Naive thymus-derived CD4-positive, alpha-beta T cell (primary cell): ENCODE measurements at regions not wholly inside any gene's neighbourhood (a gene's known extent, or its start where the extent isn't known, plus 50 kb on each side); places are given as distances from the start of the nearest gene placed in this dataset.
"Not testable (repeated sequence)": the region's sequence is repeated elsewhere in the genome, so short reads cannot be mapped to it uniquely, and the experiment has no call there.

Experiments
- ATAC-seq: fragments of 150-1000 bp; cut with Tn5 transposase; 2 replicates; pipeline ENCODE4 v1.10.0; 2021; ENCODE audit warnings: mild to moderate bottlenecking, moderate library complexity
- CTCF ChIA-PET: fragments of 350-600 bp; sonication (Branson Sonifier 250); formaldehyde crosslinking; loops from one replicate; lab custom pipeline; 2021; ENCODE audit warnings: antibody characterized with exemption; lab: Charles Lee
- POLR2A ChIA-PET: fragments of 350-600 bp; sonication (Branson Sonifier 250); formaldehyde crosslinking; loops from one replicate; lab custom pipeline; 2021; ENCODE audit warnings: antibody characterized with exemption, inconsistent platforms; lab: Charles Lee
- DNase-seq, 9 donors: peaks; one replicate each; pipeline versions ENCODE4 v3.0.0 to v3.0.0-alpha.2; 2020 to 2022; ENCODE audit warnings: mixed read lengths in 1 of 9
- H3K27ac ChIP-seq: one replicate; pipeline ENCODE4 v1.7.0; 2013; ENCODE audit warnings: mild to moderate bottlenecking, low read depth, low read length, moderate library complexity
- H3K27me3 ChIP-seq, 2 donors: one replicate each; pipeline ENCODE4 v1.7.0; 2013; ENCODE audit warnings: low read length in 2 of 2, mild to moderate bottlenecking in 2 of 2, moderate library complexity in 2 of 2; ENCODE audit not compliant: control insufficient read depth in 2 of 2, insufficient read depth in 2 of 2
- H3K36me3 ChIP-seq, 3 experiments: 1 replicate in 2 of 3; 2 replicates in 1 of 3; pipeline ENCODE4 v1.7.0; 2013; ENCODE audit warnings: low read length in 3 of 3, mild to moderate bottlenecking in 3 of 3, moderate library complexity in 1 of 3; ENCODE audit not compliant: insufficient read depth in 3 of 3, control insufficient read depth in 2 of 3
- H3K4me1 ChIP-seq, 2 donors: one replicate each; pipeline ENCODE4 v1.7.0; 2013; ENCODE audit warnings: low read length in 2 of 2, mild to moderate bottlenecking in 2 of 2, moderate library complexity in 1 of 2; ENCODE audit not compliant: control insufficient read depth in 2 of 2, insufficient read depth in 2 of 2
- H3K4me3 ChIP-seq: 2 replicates; pipeline ENCODE4 v1.7.0; 2013; ENCODE audit warnings: mild to moderate bottlenecking, low read length
- H3K9me3 ChIP-seq, 3 experiments: 1 replicate in 2 of 3; 2 replicates in 1 of 3; pipeline ENCODE4 v1.7.0; 2013; ENCODE audit warnings: low read length in 3 of 3; ENCODE audit not compliant: control insufficient read depth in 2 of 3
- H3K27ac Mint-ChIP-seq, 9 donors: one replicate each; pipeline ENCODE4 v1.8.0; 2020 to 2022; ENCODE audit warnings: mixed read lengths in 9 of 9, mild to moderate bottlenecking in 8 of 9, moderate library complexity in 5 of 9, inconsistent platforms in 2 of 9
- H3K27me3 Mint-ChIP-seq, 5 donors: one replicate each; pipeline ENCODE4 v1.8.0; 2021 to 2022; ENCODE audit warnings: mixed read lengths in 5 of 5, mild to moderate bottlenecking in 1 of 5
- H3K36me3 Mint-ChIP-seq, 5 donors: one replicate each; pipeline ENCODE4 v1.8.0; 2020 to 2022; ENCODE audit warnings: mixed read lengths in 5 of 5, mild to moderate bottlenecking in 3 of 5, inconsistent platforms in 1 of 5
- H3K4me1 Mint-ChIP-seq, 7 donors: one replicate each; pipeline ENCODE4 v1.8.0; 2020 to 2022; ENCODE audit warnings: mixed read lengths in 7 of 7, mild to moderate bottlenecking in 3 of 7, inconsistent platforms in 1 of 7
- H3K4me3 Mint-ChIP-seq, 10 donors: one replicate each; pipeline ENCODE4 v1.8.0; 2020 to 2022; ENCODE audit warnings: mild to moderate bottlenecking in 10 of 10, mixed read lengths in 10 of 10, moderate library complexity in 6 of 10, inconsistent platforms in 2 of 10
- H3K9me3 Mint-ChIP-seq, 11 donors: one replicate each; pipeline ENCODE4 v1.8.0; 2020 to 2022; ENCODE audit warnings: mixed read lengths in 11 of 11, mild to moderate bottlenecking in 4 of 11, inconsistent platforms in 1 of 11, moderate library complexity in 1 of 11
- intact Hi-C, 2 donors: fragments of 100-400 bp; cut with micrococcal nuclease; formaldehyde crosslinking; loops; one replicate each; pipeline ENCODE4 v1.15.1; 2023

DNA sequence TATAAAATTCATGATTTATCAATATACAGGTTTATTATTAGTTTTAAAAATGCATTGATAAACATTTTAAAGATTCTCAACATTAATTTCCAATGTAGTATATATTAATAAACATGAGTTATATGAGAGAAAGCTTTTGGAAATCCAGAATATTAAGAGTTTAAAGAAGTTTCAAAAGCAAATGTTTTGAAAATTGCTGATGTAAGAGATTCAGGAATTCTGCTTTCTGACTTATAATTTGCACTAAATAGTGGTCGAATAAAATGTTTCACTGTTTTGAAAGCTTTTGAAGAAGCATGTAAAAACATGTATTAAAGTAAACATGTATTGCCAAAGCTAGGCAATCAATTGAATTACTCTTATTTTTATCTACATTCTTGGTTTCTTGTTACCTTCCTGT is 151.2 kb upstream of the CXorf51B start:
- ChIA-PET CTCF (interaction anchor here (0.6 kb wide), 1 partner anchor 17 kb away, joined by 3 read pairs; no protein-coding TSS in a partner anchor), POLR2A (no interaction called here)
- DNase-seq = no peak
- Histone ChIP-seq H3K4me1 (no peaks in the 10 kb centered on the region), H3K27me3 (no peaks in the 10 kb centered on the region), H3K4me3 (no peak overlapping the region), H3K36me3 (no peaks in the 10 kb centered on the region), H3K9me3 (no peaks in the 10 kb centered on the region), H3K27ac (no peak overlapping the region)
- no peaks in the 10 kb centered on the region for H3K4me1 Mint-ChIP-seq
- no peaks in the 10 kb centered on the region for H3K36me3 Mint-ChIP-seq
- H3K9me3 Mint-ChIP-seq = peaks cover 0 to 24% (median 2%) of the 10 kb centered on the region in 11 donors
- ATAC-seq = no peak
- H3K4me3 Mint-ChIP-seq = no peak overlapping the region
- no peak overlapping the region for H3K27ac Mint-ChIP-seq
- intact Hi-C loops = no loop called here
- H3K27me3 Mint-ChIP-seq = no peaks in the 10 kb centered on the region

DNA sequence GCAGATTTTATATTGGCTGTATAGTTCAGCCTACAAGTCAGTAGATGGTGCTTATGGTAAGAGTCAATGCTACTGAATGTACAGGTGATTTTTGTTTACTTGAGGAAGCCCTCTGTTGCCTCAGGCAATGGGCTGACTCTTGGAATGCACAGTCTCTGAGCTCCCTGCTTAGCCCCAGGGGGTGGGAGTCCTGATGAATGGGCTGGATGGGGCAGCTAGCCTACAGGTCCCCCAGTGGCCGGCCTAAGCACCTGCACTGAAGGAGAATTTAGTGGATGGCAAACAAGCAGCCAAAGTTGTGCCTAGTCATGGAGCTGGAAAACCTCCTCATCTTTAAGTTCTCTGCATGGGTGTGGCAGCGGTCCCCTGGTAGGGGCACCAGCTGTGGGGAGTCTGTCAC is 101.8 kb upstream of the CXorf51B start:
- POLR2A ChIA-PET = no interaction called here
- Histone ChIP-seq H3K9me3 (no peaks in the 10 kb centered on the region), H3K4me1 (no peaks in the 10 kb centered on the region), H3K27me3 (no peaks in the 10 kb centered on the region), H3K4me3 (no peak overlapping the region), H3K27ac (no peak overlapping the region), H3K36me3 (no peaks in the 10 kb centered on the region)
- Mint-ChIP-seq H3K27ac (no peak overlapping the region), H3K4me3 (no peak overlapping the region), H3K27me3 (no peaks in the 10 kb centered on the region), H3K9me3 (peaks cover 0 to 4% (median 0%) of the 10 kb centered on the region in 11 donors), H3K4me1 (no peaks in the 10 kb centered on the region), H3K36me3 (no peaks in the 10 kb centered on the region)
- CTCF ChIA-PET = no interaction called here
- intact Hi-C loops = no loop called here
- ATAC-seq (no peak), DNase-seq (no peak)

- ATAC-seq, CTCF ChIA-PET, H3K36me3 Mint-ChIP-seq, H3K27ac ChIP-seq, H3K9me3 ChIP-seq, intact Hi-C loops, DNase-seq, H3K4me1 ChIP-seq, H3K4me3 ChIP-seq, H3K9me3 Mint-ChIP-seq, H3K36me3 ChIP-seq, H3K4me1 Mint-ChIP-seq, H3K27me3 Mint-ChIP-seq, H3K27me3 ChIP-seq, H3K27ac Mint-ChIP-seq, POLR2A ChIA-PET, H3K4me3 Mint-ChIP-seq: not testable (repeated sequence)
Measured at GRCh38 chrX:146708866-146709265, 100.7 kb upstream of the CXorf51B start.

DNA sequence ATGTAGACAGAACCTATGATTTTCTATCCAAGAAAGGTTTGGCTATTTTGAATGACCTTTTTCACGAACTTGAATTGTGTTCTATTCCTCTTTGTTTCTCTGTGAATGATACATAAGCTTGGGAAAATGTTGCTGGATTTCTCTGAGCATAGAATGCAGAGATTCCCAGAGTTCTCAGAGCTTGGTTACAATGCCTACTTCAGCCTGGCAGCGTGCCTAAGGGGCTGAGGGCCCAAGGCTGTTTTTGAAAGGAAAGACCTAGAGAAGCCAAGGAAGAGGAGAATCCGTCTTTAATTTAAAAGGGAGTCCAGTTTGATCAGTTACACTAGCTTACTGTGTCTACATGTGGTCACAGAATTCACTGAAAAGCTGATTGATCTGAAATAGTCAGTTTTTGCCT is 55.3 kb upstream of the CXorf51B start:
- H3K36me3 ChIP-seq = no peaks in the 10 kb centered on the region
- H3K36me3 Mint-ChIP-seq = no peaks in the 10 kb centered on the region
- no peaks in the 10 kb centered on the region for H3K4me1 ChIP-seq
- peaks cover 0 to 6% (median 0%) of the 10 kb centered on the region in 11 donors for H3K9me3 Mint-ChIP-seq
- H3K4me3 ChIP-seq = no peak overlapping the region
- POLR2A ChIA-PET = no interaction called here
- no peaks in the 10 kb centered on the region for H3K27me3 Mint-ChIP-seq
- CTCF ChIA-PET = no interaction called here
- DNase-seq = no peak
- intact Hi-C loops = no loop called here
- H3K27ac ChIP-seq = no peak overlapping the region
- no peaks in the 10 kb centered on the region for H3K27me3 ChIP-seq
- H3K4me1 Mint-ChIP-seq = no peaks in the 10 kb centered on the region
- H3K9me3 ChIP-seq = no peaks in the 10 kb centered on the region
- no peak overlapping the region for H3K4me3 Mint-ChIP-seq
- no peak overlapping the region for H3K27ac Mint-ChIP-seq
- ATAC-seq = no peak

DNA sequence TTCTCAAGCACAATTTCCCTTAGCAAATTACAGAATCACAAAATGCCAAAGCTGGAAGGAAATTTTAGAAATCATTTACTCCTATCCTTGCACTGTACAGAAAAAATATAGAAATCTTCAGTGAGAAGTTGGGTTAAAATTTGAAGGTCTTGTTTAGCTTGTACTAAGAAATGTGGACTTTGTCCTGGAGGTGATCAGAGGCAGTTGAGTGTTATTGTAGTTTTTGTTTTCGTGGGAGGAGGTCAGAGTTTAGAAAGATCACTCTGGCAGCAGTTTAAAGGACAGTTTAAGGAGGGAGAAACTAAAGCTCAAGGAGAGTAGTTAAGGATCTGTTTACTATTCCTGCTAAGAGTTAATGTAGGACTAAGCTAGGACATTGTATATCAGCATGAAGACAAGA is 54.4 kb upstream of the CXorf51B start:
- no peak overlapping the region for H3K27ac ChIP-seq
- H3K9me3 Mint-ChIP-seq = peaks cover 0 to 6% (median 1%) of the 10 kb centered on the region in 11 donors
- H3K4me1 ChIP-seq = no peaks in the 10 kb centered on the region
- H3K36me3 ChIP-seq = no peaks in the 10 kb centered on the region
- no peaks in the 10 kb centered on the region for H3K27me3 Mint-ChIP-seq
- intact Hi-C loops = no loop called here
- H3K27ac Mint-ChIP-seq = no peak overlapping the region
- no peak overlapping the region for H3K4me3 ChIP-seq
- no peak for ATAC-seq
- H3K36me3 Mint-ChIP-seq = no peaks in the 10 kb centered on the region
- CTCF ChIA-PET = no interaction called here
- no peaks in the 10 kb centered on the region for H3K9me3 ChIP-seq
- POLR2A ChIA-PET = no interaction called here
- H3K4me1 Mint-ChIP-seq = no peaks in the 10 kb centered on the region
- no peaks in the 10 kb centered on the region for H3K27me3 ChIP-seq
- no peak overlapping the region for H3K4me3 Mint-ChIP-seq
- DNase-seq = no peak
